ENCODE measurements at regions not wholly inside any gene's neighbourhood (a gene's known extent, or its start where the extent isn't known, plus 50 kb on each side); places are given as distances from the start of the nearest gene placed in this dataset.

GRCh38 chr10:117863771-117864170, 183.0 kb downstream of the RAB11FIP2 start:
- Histone ChIP-seq H3K4me1 (ENCODE audit: control insufficient read depth, low read depth, low read length) (no peaks in the 10 kb centered on the region), H3K36me3 (ENCODE audit: control insufficient read depth, low read depth, low read length) (no peaks in the 10 kb centered on the region), H3K27ac (ENCODE audit: low read length) (no peak overlapping the region), H3K9me3 (ENCODE audit: control insufficient read depth, low read depth, low read length) (no peaks in the 10 kb centered on the region), H3K4me3 (ENCODE audit: low read length) (no peak overlapping the region), H3K27me3 (ENCODE audit: control insufficient read depth, insufficient read depth, low read length) (no peaks in the 10 kb centered on the region), H3K9ac (ENCODE audit: low read length) (no peak overlapping the region)

DNA sequence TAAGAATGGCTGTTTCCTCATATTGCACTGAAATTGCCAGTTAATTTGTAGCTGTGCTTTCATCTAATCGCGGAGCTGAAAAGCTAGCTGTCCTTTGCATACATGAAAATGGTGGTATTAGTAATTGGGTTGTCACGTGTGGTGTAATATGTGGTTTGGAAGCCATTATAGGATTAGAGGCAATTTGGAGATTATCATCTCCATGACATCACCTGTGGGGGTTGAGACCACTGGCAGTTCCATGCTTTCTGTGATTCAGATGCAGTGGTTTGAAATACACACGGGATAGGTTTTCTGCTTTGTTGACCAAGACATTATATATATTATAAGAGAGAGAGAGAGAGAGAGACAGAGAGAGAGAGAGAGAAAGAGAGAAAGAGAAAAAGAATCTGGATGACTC, 180.8 kb downstream of the RAB11FIP2 start:
- no peak overlapping the region for H3K4me3 ChIP-seq (ENCODE audit: low read length)
- no peak overlapping the region for H3K9ac ChIP-seq (ENCODE audit: low read length)
- no peaks in the 10 kb centered on the region for H3K9me3 ChIP-seq (ENCODE audit: control insufficient read depth, low read depth, low read length)
- no peaks in the 10 kb centered on the region for H3K27me3 ChIP-seq (ENCODE audit: control insufficient read depth, insufficient read depth, low read length)
- no peaks in the 10 kb centered on the region for H3K4me1 ChIP-seq (ENCODE audit: control insufficient read depth, low read depth, low read length)
- no peaks in the 10 kb centered on the region for H3K36me3 ChIP-seq (ENCODE audit: control insufficient read depth, low read depth, low read length)
- H3K27ac ChIP-seq (ENCODE audit: low read length): no peak overlapping the region

GRCh38 chr10:117868151-117868550, 178.6 kb downstream of the RAB11FIP2 start:
- H3K27ac ChIP-seq (ENCODE audit: low read length): no peak overlapping the region
- H3K4me3 ChIP-seq (ENCODE audit: low read length): no peak overlapping the region
- H3K9ac ChIP-seq (ENCODE audit: low read length): no peak overlapping the region
- no peaks in the 10 kb centered on the region for H3K27me3 ChIP-seq (ENCODE audit: control insufficient read depth, insufficient read depth, low read length)
- no peaks in the 10 kb centered on the region for H3K36me3 ChIP-seq (ENCODE audit: control insufficient read depth, low read depth, low read length)
- no peaks in the 10 kb centered on the region for H3K9me3 ChIP-seq (ENCODE audit: control insufficient read depth, low read depth, low read length)
- no peaks in the 10 kb centered on the region for H3K4me1 ChIP-seq (ENCODE audit: control insufficient read depth, low read depth, low read length)

GRCh38 chr10:117875793-117876192, 170.9 kb downstream of the RAB11FIP2 start:
- no peaks in the 10 kb centered on the region for H3K36me3 ChIP-seq (ENCODE audit: control insufficient read depth, low read depth, low read length)
- no peak overlapping the region for H3K4me3 ChIP-seq (ENCODE audit: low read length)
- H3K9ac ChIP-seq (ENCODE audit: low read length): no peak overlapping the region
- H3K27me3 ChIP-seq (ENCODE audit: control insufficient read depth, insufficient read depth, low read length): no peaks in the 10 kb centered on the region
- H3K9me3 ChIP-seq (ENCODE audit: control insufficient read depth, low read depth, low read length): no peaks in the 10 kb centered on the region
- no peak overlapping the region for H3K27ac ChIP-seq (ENCODE audit: low read length)
- H3K4me1 ChIP-seq (ENCODE audit: control insufficient read depth, low read depth, low read length): no peaks in the 10 kb centered on the region

DNA sequence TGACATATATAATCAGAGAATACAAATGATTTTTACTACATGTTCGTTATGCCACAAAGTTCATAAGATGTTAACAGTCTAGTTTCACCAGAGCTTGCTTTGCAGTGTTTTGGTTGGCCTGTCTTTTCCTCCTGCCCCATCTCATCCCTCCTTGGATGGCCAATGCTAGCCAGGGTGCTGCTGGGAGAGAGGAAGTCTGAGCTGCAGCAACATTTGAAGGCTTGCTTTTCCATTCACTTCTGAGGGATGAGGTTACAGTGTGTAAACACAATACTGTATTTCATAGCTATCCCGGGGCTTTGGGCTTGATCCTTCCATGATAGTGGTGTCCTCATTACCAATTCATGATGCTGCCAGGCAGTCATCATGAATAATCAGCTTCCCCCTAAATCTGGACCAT, 170.5 kb downstream of the RAB11FIP2 start:
- Histone ChIP-seq H3K27me3 (ENCODE audit: control insufficient read depth, insufficient read depth, low read length) (no peaks in the 10 kb centered on the region), H3K9ac (ENCODE audit: low read length) (no peak overlapping the region), H3K27ac (ENCODE audit: low read length) (no peak overlapping the region), H3K4me3 (ENCODE audit: low read length) (no peak overlapping the region), H3K36me3 (ENCODE audit: control insufficient read depth, low read depth, low read length) (no peaks in the 10 kb centered on the region), H3K9me3 (ENCODE audit: control insufficient read depth, low read depth, low read length) (no peaks in the 10 kb centered on the region), H3K4me1 (ENCODE audit: control insufficient read depth, low read depth, low read length) (no peaks in the 10 kb centered on the region)

- Histone ChIP-seq H3K4me3 (ENCODE audit: low read length) (no peak overlapping the region), H3K4me1 (ENCODE audit: control insufficient read depth, low read depth, low read length) (no peaks in the 10 kb centered on the region), H3K9me3 (ENCODE audit: control insufficient read depth, low read depth, low read length) (no peaks in the 10 kb centered on the region), H3K27me3 (ENCODE audit: control insufficient read depth, insufficient read depth, low read length) (no peaks in the 10 kb centered on the region), H3K27ac (ENCODE audit: low read length) (no peak overlapping the region), H3K9ac (ENCODE audit: low read length) (no peak overlapping the region), H3K36me3 (ENCODE audit: control insufficient read depth, low read depth, low read length) (no peaks in the 10 kb centered on the region)
These were observed 168.1 kb downstream of the RAB11FIP2 start for GRCh38 chr10:117878626-117879025.

GRCh38 chr10:117884093-117884492, 162.6 kb downstream of the RAB11FIP2 start:
- no peaks in the 10 kb centered on the region for H3K9me3 ChIP-seq (ENCODE audit: control insufficient read depth, low read depth, low read length)
- no peaks in the 10 kb centered on the region for H3K27me3 ChIP-seq (ENCODE audit: control insufficient read depth, insufficient read depth, low read length)
- no peak overlapping the region for H3K9ac ChIP-seq (ENCODE audit: low read length)
- H3K4me1 ChIP-seq (ENCODE audit: control insufficient read depth, low read depth, low read length): peaks cover 12% of the 10 kb centered on the region
- no peak overlapping the region for H3K27ac ChIP-seq (ENCODE audit: low read length)
- H3K4me3 ChIP-seq (ENCODE audit: low read length): no peak overlapping the region
- no peaks in the 10 kb centered on the region for H3K36me3 ChIP-seq (ENCODE audit: control insufficient read depth, low read depth, low read length)

DNA sequence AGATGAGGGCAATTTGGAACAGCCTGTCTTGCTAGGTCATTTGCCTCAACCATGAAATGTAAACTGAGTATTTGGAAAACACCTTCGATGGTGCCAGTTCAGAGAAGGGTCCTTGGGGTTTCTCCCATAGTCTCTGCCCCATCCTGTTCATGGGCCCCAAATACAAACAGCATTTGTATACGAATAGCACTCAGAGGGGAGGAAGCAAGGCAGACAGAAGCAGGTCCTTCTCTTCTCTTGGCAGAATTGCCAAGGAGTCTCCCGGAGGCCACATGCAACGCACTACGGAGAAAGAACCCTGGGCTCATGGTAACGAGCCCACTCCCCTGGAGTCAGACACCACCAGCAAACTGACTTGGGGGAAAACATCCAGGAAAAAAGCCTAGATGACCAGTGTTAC, 162.1 kb downstream of the RAB11FIP2 start:
- Histone ChIP-seq H3K9ac (ENCODE audit: low read length) (no peak overlapping the region), H3K36me3 (ENCODE audit: control insufficient read depth, low read depth, low read length) (no peaks in the 10 kb centered on the region), H3K4me1 (ENCODE audit: control insufficient read depth, low read depth, low read length) (peaks cover 12% of the 10 kb centered on the region), H3K9me3 (ENCODE audit: control insufficient read depth, low read depth, low read length) (no peaks in the 10 kb centered on the region), H3K27ac (ENCODE audit: low read length) (no peak overlapping the region), H3K4me3 (ENCODE audit: low read length) (no peak overlapping the region), H3K27me3 (ENCODE audit: control insufficient read depth, insufficient read depth, low read length) (no peaks in the 10 kb centered on the region)

DNA sequence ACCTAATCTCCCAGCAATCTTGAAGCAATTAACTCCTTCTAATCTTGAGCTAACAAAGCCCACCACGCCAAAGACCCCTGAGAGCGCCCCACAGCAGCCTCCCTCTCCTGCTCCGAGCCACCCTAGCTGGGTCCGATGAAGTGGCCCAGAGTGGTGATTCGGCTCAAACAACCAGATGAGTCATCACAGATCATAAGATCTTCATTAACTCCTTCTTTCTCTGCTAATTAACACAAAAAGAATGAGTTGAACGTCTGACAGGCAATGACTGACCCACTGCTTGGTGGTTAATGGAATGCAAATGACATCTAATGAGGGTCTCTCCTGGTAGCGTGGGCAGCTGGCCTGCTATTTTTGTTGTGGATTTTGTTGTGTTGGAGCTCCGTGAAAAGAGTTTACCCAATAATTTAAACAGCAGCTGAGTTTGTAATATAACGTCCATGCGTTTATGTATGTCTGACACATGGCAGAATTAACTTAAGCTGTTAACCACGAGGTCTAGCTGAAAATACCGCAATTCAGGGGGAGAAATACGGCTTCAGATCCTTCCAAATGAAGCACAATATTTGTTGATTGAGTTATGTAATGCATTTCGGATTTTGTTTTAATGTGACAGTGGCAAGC, 161.4 kb downstream of the RAB11FIP2 start:
- H3K27ac ChIP-seq (ENCODE audit: low read length): no peak overlapping the region
- no peak overlapping the region for H3K4me3 ChIP-seq (ENCODE audit: low read length)
- no peak overlapping the region for H3K9ac ChIP-seq (ENCODE audit: low read length)
- peaks cover 12% of the 10 kb centered on the region for H3K4me1 ChIP-seq (ENCODE audit: control insufficient read depth, low read depth, low read length)
- H3K9me3 ChIP-seq (ENCODE audit: control insufficient read depth, low read depth, low read length): no peaks in the 10 kb centered on the region
- no peaks in the 10 kb centered on the region for H3K27me3 ChIP-seq (ENCODE audit: control insufficient read depth, insufficient read depth, low read length)
- H3K36me3 ChIP-seq (ENCODE audit: control insufficient read depth, low read depth, low read length): no peaks in the 10 kb centered on the region

GRCh38 chr10:117886766-117887165, 160.0 kb downstream of the RAB11FIP2 start:
- Histone ChIP-seq H3K27ac (ENCODE audit: low read length) (no peak overlapping the region), H3K9ac (ENCODE audit: low read length) (no peak overlapping the region), H3K27me3 (ENCODE audit: control insufficient read depth, insufficient read depth, low read length) (no peaks in the 10 kb centered on the region), H3K36me3 (ENCODE audit: control insufficient read depth, low read depth, low read length) (no peaks in the 10 kb centered on the region), H3K4me3 (ENCODE audit: low read length) (no peak overlapping the region), H3K9me3 (ENCODE audit: control insufficient read depth, low read depth, low read length) (no peaks in the 10 kb centered on the region), H3K4me1 (ENCODE audit: control insufficient read depth, low read depth, low read length) (peaks cover 12% of the 10 kb centered on the region)

GRCh38 chr10:117889664-117890063, 157.1 kb downstream of the RAB11FIP2 start:
- Histone ChIP-seq H3K9me3 (ENCODE audit: control insufficient read depth, low read depth, low read length) (no peaks in the 10 kb centered on the region), H3K4me1 (ENCODE audit: control insufficient read depth, low read depth, low read length) (peaks cover 12% of the 10 kb centered on the region), H3K27me3 (ENCODE audit: control insufficient read depth, insufficient read depth, low read length) (no peaks in the 10 kb centered on the region), H3K4me3 (ENCODE audit: low read length) (no peak overlapping the region), H3K9ac (ENCODE audit: low read length) (no peak overlapping the region), H3K27ac (ENCODE audit: low read length) (no peak overlapping the region), H3K36me3 (ENCODE audit: control insufficient read depth, low read depth, low read length) (no peaks in the 10 kb centered on the region)

DNA sequence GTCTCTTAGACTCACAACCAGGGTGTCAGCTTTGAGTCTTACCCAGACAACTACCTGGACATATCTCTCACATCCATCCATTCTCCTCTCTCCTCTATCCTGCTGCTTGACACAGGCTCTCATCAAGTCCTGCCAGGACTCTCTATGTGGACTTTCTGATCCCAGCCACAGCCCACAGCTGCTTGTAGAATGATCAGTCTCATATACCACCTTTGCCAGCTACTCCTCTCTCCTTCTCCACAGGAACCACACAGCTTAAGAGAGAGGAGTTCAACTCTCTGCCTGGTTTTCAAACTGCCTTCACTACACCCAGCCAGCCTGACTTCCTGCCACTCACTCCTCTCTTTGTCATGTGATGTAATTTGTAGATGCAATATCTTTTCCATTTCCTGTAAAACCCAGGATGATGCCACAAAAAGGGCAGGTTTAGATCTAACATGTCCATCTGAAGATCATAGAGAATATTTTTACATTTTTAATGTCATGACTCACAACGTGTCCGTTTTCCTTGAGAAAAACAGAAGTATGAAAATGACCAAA, 154.0 kb downstream of the RAB11FIP2 start:
- Histone ChIP-seq H3K4me1 (ENCODE audit: control insufficient read depth, low read depth, low read length) (peaks cover 3% of the 10 kb centered on the region), H3K36me3 (ENCODE audit: control insufficient read depth, low read depth, low read length) (no peaks in the 10 kb centered on the region), H3K9ac (ENCODE audit: low read length) (no peak overlapping the region), H3K4me3 (ENCODE audit: low read length) (no peak overlapping the region), H3K27ac (ENCODE audit: low read length) (no peak overlapping the region), H3K9me3 (ENCODE audit: control insufficient read depth, low read depth, low read length) (no peaks in the 10 kb centered on the region), H3K27me3 (ENCODE audit: control insufficient read depth, insufficient read depth, low read length) (no peaks in the 10 kb centered on the region)
